H9 (cell line): ENCODE measurements at regions not wholly inside any gene's neighbourhood (a gene's known extent, or its start where the extent isn't known, plus 50 kb on each side); places are given as distances from the start of the nearest gene placed in this dataset.

ENCODE experiments used
- DNase-seq: peaks from one replicate; pipeline ENCODE4 v3.0.0-alpha.2; 2017
- H2AFZ ChIP-seq: one replicate; pipeline ENCODE4 v1.6.1; 2013; ENCODE audit warnings: mild to moderate bottlenecking, low read length, control low read depth, moderate library complexity
- H2AK5ac ChIP-seq: 2 replicates; pipeline ENCODE4 v1.6.1; 2013; ENCODE audit warnings: low read length, control low read depth, mixed read lengths; ENCODE audit not compliant: insufficient read length
- H2BK120ac ChIP-seq: one replicate; pipeline ENCODE4 v1.6.1; 2013; ENCODE audit warnings: low read depth, mild to moderate bottlenecking, low read length, control low read depth, inconsistent platforms; ENCODE audit not compliant: poor library complexity, severe bottlenecking
- H2BK12ac ChIP-seq: 2 replicates; pipeline ENCODE4 v1.6.1; 2013; ENCODE audit warnings: low read length, control low read depth, mixed read lengths, low read depth; ENCODE audit not compliant: insufficient read length
- H2BK15ac ChIP-seq: 2 replicates; pipeline ENCODE4 v1.6.1; 2013; ENCODE audit warnings: low read depth, low read length, control low read depth
- H2BK20ac ChIP-seq: one replicate; pipeline ENCODE4 v1.6.1; 2013; ENCODE audit warnings: low read depth, mild to moderate bottlenecking, low read length, control low read depth, inconsistent platforms; ENCODE audit not compliant: poor library complexity, severe bottlenecking
- H2BK5ac ChIP-seq: 2 replicates; pipeline ENCODE4 v1.6.1; 2013; ENCODE audit warnings: low read length, control low read depth, mixed read lengths; ENCODE audit not compliant: insufficient read length
- H3K14ac ChIP-seq: 2 replicates; pipeline ENCODE4 v1.6.1; 2013; ENCODE audit warnings: low read length, control low read depth; ENCODE audit not compliant: insufficient read depth
- H3K18ac ChIP-seq: 2 replicates; pipeline ENCODE4 v1.6.1; 2013; ENCODE audit warnings: low read depth, mild to moderate bottlenecking, mixed read lengths, low read length, control low read depth; ENCODE audit not compliant: insufficient read length
- H3K23ac ChIP-seq: 2 replicates; pipeline ENCODE4 v1.6.1; 2013; ENCODE audit warnings: low read length, control low read depth, mixed read lengths, low read depth; ENCODE audit not compliant: insufficient read length
- H3K23me2 ChIP-seq: 2 replicates; pipeline ENCODE4 v1.6.1; 2013; ENCODE audit warnings: low read depth, mild to moderate bottlenecking, mixed read lengths, low read length, control low read depth; ENCODE audit not compliant: insufficient read length, poor library complexity, severe bottlenecking
- H3K27ac ChIP-seq: 2 replicates; pipeline ENCODE4 v1.5.1; 2013; ENCODE audit warnings: low read length, control low read depth, mixed read lengths, low read depth; ENCODE audit not compliant: insufficient read length
- H3K27me3 ChIP-seq: 2 replicates; pipeline ENCODE4 v1.6.1; 2013; ENCODE audit warnings: low read length, control low read depth, inconsistent platforms; ENCODE audit not compliant: insufficient read depth
- H3K4ac ChIP-seq: 2 replicates; pipeline ENCODE4 v1.6.1; 2013; ENCODE audit warnings: low read depth, mild to moderate bottlenecking, control low read depth, inconsistent platforms, low read length, moderate library complexity
- H3K4me1 ChIP-seq: 2 replicates; pipeline ENCODE4 v1.6.1; 2013; ENCODE audit warnings: low read length, control low read depth, inconsistent platforms; ENCODE audit not compliant: insufficient read depth
- H3K4me2 ChIP-seq: 2 replicates; pipeline ENCODE4 v1.6.1; 2013; ENCODE audit warnings: low read length, control low read depth, mixed read lengths; ENCODE audit not compliant: insufficient read length, insufficient read depth
- H3K56ac ChIP-seq: 2 replicates; pipeline ENCODE4 v1.6.1; 2013; ENCODE audit warnings: low read depth, mild to moderate bottlenecking, mixed read lengths, low read length, control low read depth; ENCODE audit not compliant: insufficient read length
- H3K79me1 ChIP-seq: 2 replicates; pipeline ENCODE4 v1.6.1; 2013; ENCODE audit warnings: low read depth, mild to moderate bottlenecking, moderate library complexity, low read length, control low read depth, inconsistent platforms; ENCODE audit not compliant: insufficient read depth, poor library complexity, severe bottlenecking
- H3K79me2 ChIP-seq: 2 replicates; pipeline ENCODE4 v1.6.1; 2013; ENCODE audit warnings: low read length, control low read depth, inconsistent platforms; ENCODE audit not compliant: insufficient read depth
- H3K9ac ChIP-seq: 2 replicates; pipeline ENCODE4 v1.6.1; 2013; ENCODE audit warnings: low read length, control low read depth, mixed read lengths; ENCODE audit not compliant: insufficient read length; ENCODE audit errors: extremely low read depth
- H3K9me3 ChIP-seq: one replicate; pipeline ENCODE4 v1.6.1; 2013; ENCODE audit warnings: low read depth, low read length, inconsistent platforms; ENCODE audit not compliant: control insufficient read depth
- H3T11ph ChIP-seq: one replicate; pipeline ENCODE4 v1.6.1; 2013; ENCODE audit warnings: mild to moderate bottlenecking, low read length, control low read depth, inconsistent platforms
- H4K20me1 ChIP-seq: one replicate; pipeline ENCODE4 v1.6.1; 2013; ENCODE audit not compliant: control insufficient read depth, insufficient read length, insufficient read depth
- H4K5ac ChIP-seq: 2 replicates; pipeline ENCODE4 v1.6.1; 2013; ENCODE audit warnings: low read depth, mild to moderate bottlenecking, mixed read lengths, low read length, control low read depth; ENCODE audit not compliant: insufficient read length
- H4K8ac ChIP-seq: replicated peaks from 2 replicates; pipeline ENCODE4 v1.6.1; 2013; ENCODE audit warnings: low read length, control low read depth, mixed read lengths, low read depth; ENCODE audit not compliant: insufficient read length
- H4K91ac ChIP-seq: 2 replicates; pipeline ENCODE4 v1.6.1; 2013; ENCODE audit warnings: low read depth, mild to moderate bottlenecking, moderate library complexity, mixed read lengths, low read length, control low read depth; ENCODE audit not compliant: insufficient read length
- H3K27ac Mint-ChIP-seq, 3 experiments: 2 replicates in 2 of 3; 3 replicates in 1 of 3; pipeline ENCODE4 v1.8.0; 2020 to 2021; ENCODE audit warnings: mixed read lengths in 3 of 3, mild to moderate bottlenecking in 1 of 3, moderate library complexity in 1 of 3
- H3K27me3 Mint-ChIP-seq: 2 replicates; pipeline ENCODE4 v1.8.0; 2021; ENCODE audit warnings: low read depth, mild to moderate bottlenecking, moderate library complexity, mixed read lengths
- H3K36me3 Mint-ChIP-seq, 3 experiments: 2 replicates in 2 of 3; 3 replicates in 1 of 3; pipeline ENCODE4 v1.8.0; 2020 to 2021; ENCODE audit warnings: low read depth in 3 of 3, mixed read lengths in 3 of 3; ENCODE audit not compliant: insufficient read depth in 1 of 3
- H3K4me1 Mint-ChIP-seq, 2 experiments: 2 replicates each; pipeline ENCODE4 v1.8.0; 2020; ENCODE audit warnings: mixed read lengths in 2 of 2
- H3K4me3 Mint-ChIP-seq, 2 experiments: 2 replicates in 1 of 2; 3 replicates in 1 of 2; pipeline ENCODE4 v1.8.0; 2020 to 2021; ENCODE audit warnings: mild to moderate bottlenecking in 2 of 2, mixed read lengths in 2 of 2, moderate library complexity in 1 of 2
- H3K9me3 Mint-ChIP-seq, 2 experiments: 2 replicates in 1 of 2; 3 replicates in 1 of 2; pipeline ENCODE4 v1.8.0; 2020; ENCODE audit warnings: mild to moderate bottlenecking in 2 of 2, mixed read lengths in 2 of 2, moderate library complexity in 1 of 2
- CTCF ChIP-seq: fragments of 200-600 bp; sonication (generic); conservative IDR thresholded peaks from 3 replicates; pipeline ENCODE4 v1.8.0; 2021; ENCODE audit warnings: antibody characterized with exemption, mild to moderate bottlenecking
- WGBS: extraction: QIAGEN DNeasy Blood & Tissue Kit; methylation state at CpG from one replicate; pipeline ENCODE4 v1.1.7; 2013; ENCODE audit warnings: missing lambda C conversion rate, low lambda C conversion rate, mixed read lengths; ENCODE audit not compliant: insufficient read length; ENCODE audit errors: extremely low coverage; 5-methylcytosine and 5-hydroxymethylcytosine counted together

- Mint-ChIP-seq H3K9me3 (no peaks in the 10 kb centered on the region), H3K4me1 (peaks cover 0 to 2% of the 10 kb centered on the region in 2 experiments; a peak in 1 of 4 replicates), H3K27ac (no peak overlapping the region), H3K4me3 (no peak overlapping the region), H3K27me3 (no peaks in the 10 kb centered on the region), H3K36me3 (no peaks in the 10 kb centered on the region)
- no peaks in the 10 kb centered on the region for H3K23me2 ChIP-seq
- no peak overlapping the region for H2BK120ac ChIP-seq
- H3K56ac ChIP-seq = no peak overlapping the region
- H3K79me1 ChIP-seq = no peaks in the 10 kb centered on the region
- H2BK15ac ChIP-seq = no peak overlapping the region
- H3K9me3 ChIP-seq = no peaks in the 10 kb centered on the region
- no peak overlapping the region for H3K27ac ChIP-seq
- no CpG with 5 or more reads among the region's 3 CpGs for WGBS
- no peak overlapping the region for H3T11ph ChIP-seq
- H2BK5ac ChIP-seq = no peak overlapping the region
- H3K18ac ChIP-seq = no peak overlapping the region
- TF ChIP-seq CTCF = no peak
- no peaks in the 10 kb centered on the region for H3K27me3 ChIP-seq
- H3K4ac ChIP-seq = no peak overlapping the region
- H4K5ac ChIP-seq = no peak overlapping the region
- H2BK20ac ChIP-seq = no peak overlapping the region
- no peak overlapping the region for H2AFZ ChIP-seq
- H4K20me1 ChIP-seq = no peaks in the 10 kb centered on the region
- no peak overlapping the region for H2AK5ac ChIP-seq
- no peaks in the 10 kb centered on the region for H3K79me2 ChIP-seq
- no peak overlapping the region for H3K14ac ChIP-seq
- no peak overlapping the region for H4K8ac ChIP-seq
- H2BK12ac ChIP-seq = no peak overlapping the region
- H3K23ac ChIP-seq = no peak overlapping the region
- no peak overlapping the region for H4K91ac ChIP-seq
- H3K4me2 ChIP-seq = no peak overlapping the region
- DNase-seq = no peak
- no peak overlapping the region for H3K9ac ChIP-seq
- no peaks in the 10 kb centered on the region; the same call in 1 of the 2 replicates for H3K4me1 ChIP-seq
Observed at GRCh38 chr2:163852616-163853015, 116.8 kb upstream of the FIGN start.
